DND-41 (cell line): ENCODE measurements at regions not wholly inside any gene's neighbourhood (a gene's known extent, or its start where the extent isn't known, plus 50 kb on each side); places are given as distances from the start of the nearest gene placed in this dataset.

ENCODE experiments used
- ATAC-seq: fragments of 200-7000 bp; cut with Tn5 transposase; 3 replicates; pipeline ENCODE4 v1.9.1; 2021; ENCODE audit warnings: low read depth; ENCODE audit not compliant: insufficient read depth
- DNase-seq: peaks from one replicate; pipeline ENCODE4 v3.0.0-alpha.2; 2020
- H2AFZ ChIP-seq: 2 replicates; pipeline ENCODE4 v1.6.0; 2012; ENCODE audit warnings: low read depth, low read length
- H3K27ac ChIP-seq: 2 replicates; pipeline ENCODE4 v1.5.1; 2012; ENCODE audit warnings: low read length, inconsistent platforms
- H3K27me3 ChIP-seq: fragments of 200-600 bp; sonication (generic); 2 replicates; pipeline ENCODE4 v1.6.0; 2012; ENCODE audit warnings: low read length, mild to moderate bottlenecking, inconsistent platforms; ENCODE audit not compliant: insufficient read depth, poor library complexity
- H3K36me3 ChIP-seq: 2 replicates; pipeline ENCODE4 v1.5.1; 2012; ENCODE audit warnings: low read length, inconsistent platforms; ENCODE audit not compliant: insufficient read depth
- H3K4me1 ChIP-seq: 2 replicates; pipeline ENCODE4 v1.5.1; 2012; ENCODE audit warnings: mild to moderate bottlenecking, low read length; ENCODE audit not compliant: insufficient read depth
- H3K4me2 ChIP-seq: 2 replicates; pipeline ENCODE4 v1.6.0; 2012; ENCODE audit warnings: mild to moderate bottlenecking, moderate library complexity, low read length, inconsistent platforms; ENCODE audit not compliant: insufficient read depth
- H3K4me3 ChIP-seq, 2 experiments: fragments of 200-600 bp in 1 of 2; shearing (Covaris generic) in 1 of 2; 2 replicates each; pipeline ENCODE4 v1.5.1; 2012 to 2016; ENCODE audit warnings: inconsistent platforms in 2 of 2, low read length in 2 of 2, mild to moderate bottlenecking in 2 of 2, low read depth in 1 of 2, moderate library complexity in 1 of 2
- H3K79me2 ChIP-seq: 2 replicates; pipeline ENCODE4 v1.6.0; 2012; ENCODE audit warnings: low read length, inconsistent platforms; ENCODE audit not compliant: insufficient read depth
- H3K9ac ChIP-seq: 2 replicates; pipeline ENCODE4 v1.6.0; 2012; ENCODE audit warnings: low read depth, mild to moderate bottlenecking, inconsistent platforms, low read length, moderate library complexity
- H3K9me3 ChIP-seq: 2 replicates; pipeline ENCODE4 v1.5.1; 2012; ENCODE audit warnings: low read length, moderate library complexity, mild to moderate bottlenecking, inconsistent platforms; ENCODE audit not compliant: insufficient read depth, severe bottlenecking
- H4K20me1 ChIP-seq: 2 replicates; pipeline ENCODE4 v1.6.0; 2012; ENCODE audit warnings: low read length; ENCODE audit not compliant: insufficient read depth
- EZH2 ChIP-seq: IDR thresholded peaks from 3 replicates; pipeline ENCODE4 v1.6.1; 2012; ENCODE audit warnings: borderline replicate concordance, low read depth, mild to moderate bottlenecking, moderate library complexity, low read length, inconsistent platforms; ENCODE audit not compliant: severe bottlenecking
- TF ChIP-seq, protein P1 (sequence below): IDR thresholded peaks from 2 replicates; pipeline ENCODE4 v1.5.1; 2012; ENCODE audit warnings: borderline replicate concordance, low read length, moderate library complexity, mild to moderate bottlenecking; ENCODE audit not compliant: poor library complexity, severe bottlenecking; ENCODE audit errors: extremely low read depth

- DNase-seq (no peak), ATAC-seq (no peak)
- no peak overlapping the region for H3K27ac ChIP-seq
- H3K9me3 ChIP-seq = no peaks in the 10 kb centered on the region
- H2AFZ ChIP-seq = no peak overlapping the region
- H3K36me3 ChIP-seq = no peaks in the 10 kb centered on the region
- TF ChIP-seq, protein P1, sequence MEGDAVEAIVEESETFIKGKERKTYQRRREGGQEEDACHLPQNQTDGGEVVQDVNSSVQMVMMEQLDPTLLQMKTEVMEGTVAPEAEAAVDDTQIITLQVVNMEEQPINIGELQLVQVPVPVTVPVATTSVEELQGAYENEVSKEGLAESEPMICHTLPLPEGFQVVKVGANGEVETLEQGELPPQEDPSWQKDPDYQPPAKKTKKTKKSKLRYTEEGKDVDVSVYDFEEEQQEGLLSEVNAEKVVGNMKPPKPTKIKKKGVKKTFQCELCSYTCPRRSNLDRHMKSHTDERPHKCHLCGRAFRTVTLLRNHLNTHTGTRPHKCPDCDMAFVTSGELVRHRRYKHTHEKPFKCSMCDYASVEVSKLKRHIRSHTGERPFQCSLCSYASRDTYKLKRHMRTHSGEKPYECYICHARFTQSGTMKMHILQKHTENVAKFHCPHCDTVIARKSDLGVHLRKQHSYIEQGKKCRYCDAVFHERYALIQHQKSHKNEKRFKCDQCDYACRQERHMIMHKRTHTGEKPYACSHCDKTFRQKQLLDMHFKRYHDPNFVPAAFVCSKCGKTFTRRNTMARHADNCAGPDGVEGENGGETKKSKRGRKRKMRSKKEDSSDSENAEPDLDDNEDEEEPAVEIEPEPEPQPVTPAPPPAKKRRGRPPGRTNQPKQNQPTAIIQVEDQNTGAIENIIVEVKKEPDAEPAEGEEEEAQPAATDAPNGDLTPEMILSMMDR = no peak
- no peak for TF ChIP-seq EZH2
- no peaks in the 10 kb centered on the region for H3K4me1 ChIP-seq
- no peak overlapping the region for H3K9ac ChIP-seq
- no peak overlapping the region for H3K4me2 ChIP-seq
- H3K4me3 ChIP-seq = no peak overlapping the region
- H4K20me1 ChIP-seq = no peaks in the 10 kb centered on the region
- no peaks in the 10 kb centered on the region for H3K79me2 ChIP-seq
- no peaks in the 10 kb centered on the region for H3K27me3 ChIP-seq
Observed at GRCh38 chr1:78728359-78728758, 78.7 kb downstream of the IFI44 start.

GRCh38 chr1:78730054-78730453 lies 80.4 kb downstream of the IFI44 start:
- H3K36me3 ChIP-seq = no peaks in the 10 kb centered on the region
- H3K9ac ChIP-seq = no peak overlapping the region
- no peak overlapping the region for H2AFZ ChIP-seq
- H3K9me3 ChIP-seq = no peaks in the 10 kb centered on the region
- H3K27ac ChIP-seq = no peak overlapping the region
- H3K4me1 ChIP-seq = no peaks in the 10 kb centered on the region
- DNase-seq (no peak), ATAC-seq (no peak)
- H3K27me3 ChIP-seq = no peaks in the 10 kb centered on the region
- TF ChIP-seq, protein P1 = no peak
- no peak for TF ChIP-seq EZH2
- H3K4me3 ChIP-seq = no peak overlapping the region
- H3K79me2 ChIP-seq = no peaks in the 10 kb centered on the region
- no peak overlapping the region for H3K4me2 ChIP-seq
- no peaks in the 10 kb centered on the region for H4K20me1 ChIP-seq

DNA sequence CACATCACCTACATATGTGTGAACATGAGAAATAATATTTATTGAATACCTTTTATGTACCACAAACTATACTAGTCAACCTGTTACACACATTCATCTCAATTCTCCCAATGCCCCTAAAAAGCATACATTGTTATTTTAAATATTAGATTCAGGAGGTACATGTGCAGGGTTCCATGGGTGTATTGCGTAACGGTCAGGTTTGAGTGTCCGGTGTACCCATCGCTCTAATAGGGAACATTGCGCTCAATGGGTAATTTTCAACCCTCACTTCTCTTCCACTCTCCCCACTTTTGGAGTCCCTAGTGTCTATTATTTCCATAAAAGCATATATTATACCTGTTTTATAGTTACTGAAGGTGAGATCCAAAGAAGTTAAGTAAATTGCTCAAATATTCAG lies 82.0 kb downstream of the IFI44 start:
- no peaks in the 10 kb centered on the region for H3K36me3 ChIP-seq
- DNase-seq (no peak), ATAC-seq (no peak)
- H4K20me1 ChIP-seq = no peaks in the 10 kb centered on the region
- no peak overlapping the region for H3K4me2 ChIP-seq
- H3K4me3 ChIP-seq = no peak overlapping the region
- TF ChIP-seq, protein P1 = no peak
- no peak for TF ChIP-seq EZH2
- H3K4me1 ChIP-seq = no peaks in the 10 kb centered on the region
- H3K9ac ChIP-seq = no peak overlapping the region
- no peaks in the 10 kb centered on the region for H3K27me3 ChIP-seq
- no peaks in the 10 kb centered on the region for H3K79me2 ChIP-seq
- H2AFZ ChIP-seq = no peak overlapping the region
- no peak overlapping the region for H3K27ac ChIP-seq
- no peaks in the 10 kb centered on the region for H3K9me3 ChIP-seq

- Histone ChIP-seq H3K9ac (no peak overlapping the region), H3K27ac (no peak overlapping the region), H3K9me3 (no peaks in the 10 kb centered on the region), H3K36me3 (no peaks in the 10 kb centered on the region), H3K79me2 (no peaks in the 10 kb centered on the region), H3K27me3 (no peaks in the 10 kb centered on the region), H2AFZ (no peak overlapping the region), H3K4me3 (no peak overlapping the region), H4K20me1 (no peaks in the 10 kb centered on the region), H3K4me2 (no peak overlapping the region), H3K4me1 (no peaks in the 10 kb centered on the region)
- ATAC-seq = no peak
- DNase-seq = no peak
- TF ChIP-seq EZH2 = no peak
- TF ChIP-seq, protein P1 = no peak
Observed at GRCh38 chr1:78737241-78737640, 87.6 kb downstream of the IFI44 start.
